Neutrophil (primary cell): ENCODE measurements at regions not wholly inside any gene's neighbourhood (a gene's known extent, or its start where the extent isn't known, plus 50 kb on each side); places are given as distances from the start of the nearest gene placed in this dataset.

Experiments used
- H3K27ac ChIP-seq: fragments of 200-600 bp; sonication (generic); 2 replicates; pipeline ENCODE4 v1.5.1; 2016; ENCODE audit warnings: mild to moderate bottlenecking, moderate library complexity
- H3K27me3 ChIP-seq: fragments of 200-600 bp; sonication (generic); 2 replicates; pipeline ENCODE4 v1.6.0; 2016; ENCODE audit warnings: mild to moderate bottlenecking
- H3K36me3 ChIP-seq: fragments of 200-600 bp; sonication (generic); 2 replicates; pipeline ENCODE4 v1.5.1; 2017
- H3K4me1 ChIP-seq, 2 experiments: fragments of 200-600 bp in 1 of 2; sonication (generic) in 1 of 2; 1 replicate in 1 of 2; 2 replicates in 1 of 2; pipeline versions ENCODE4 v1.5.1 to v1.6.1; 2013 to 2016; ENCODE audit warnings: low read depth in 1 of 2, low read length in 1 of 2, mild to moderate bottlenecking in 1 of 2, moderate library complexity in 1 of 2; ENCODE audit not compliant: control insufficient read depth in 1 of 2, insufficient read depth in 1 of 2
- H3K4me3 ChIP-seq, 2 experiments: fragments of 200-600 bp in 1 of 2; sonication (generic) in 1 of 2; 1 replicate in 1 of 2; 2 replicates in 1 of 2; pipeline ENCODE4 v1.5.1; 2013 to 2016; ENCODE audit warnings: low read depth in 1 of 2, low read length in 1 of 2, mild to moderate bottlenecking in 1 of 2, moderate library complexity in 1 of 2
- H3K9me3 ChIP-seq: fragments of 200-600 bp; sonication (generic); 2 replicates; pipeline ENCODE4 v1.5.1; 2016
- CTCF ChIP-seq: fragments of 200-600 bp; sonication (generic); IDR thresholded peaks from 2 replicates; pipeline ENCODE4 v1.5.1; 2016; ENCODE audit warnings: antibody characterized with exemption

- H3K4me3 ChIP-seq, result no peak overlapping the region
- no peaks in the 10 kb centered on the region for H3K4me1 ChIP-seq
- no peak for TF ChIP-seq CTCF
- H3K36me3 ChIP-seq, result no peaks in the 10 kb centered on the region
- no peaks in the 10 kb centered on the region for H3K27me3 ChIP-seq
- no peaks in the 10 kb centered on the region for H3K9me3 ChIP-seq
- no peak overlapping the region for H3K27ac ChIP-seq
Measured at GRCh38 chr13:72648513-72649065, 78.8 kb downstream of the MZT1 start.

GRCh38 chr13:72647422-72647821 lies 80.0 kb downstream of the MZT1 start:
- Histone ChIP-seq H3K9me3 (no peaks in the 10 kb centered on the region), H3K36me3 (no peaks in the 10 kb centered on the region), H3K27me3 (no peaks in the 10 kb centered on the region), H3K4me1 (no peaks in the 10 kb centered on the region), H3K4me3 (no peak overlapping the region), H3K27ac (no peak overlapping the region)
- TF ChIP-seq CTCF, result no peak

GRCh38 chr13:72645521-72645920 lies 81.9 kb downstream of the MZT1 start:
- H3K27me3 ChIP-seq, result no peaks in the 10 kb centered on the region
- TF ChIP-seq CTCF, result no peak
- no peak overlapping the region for H3K27ac ChIP-seq
- no peaks in the 10 kb centered on the region for H3K36me3 ChIP-seq
- H3K4me1 ChIP-seq, result no peaks in the 10 kb centered on the region
- no peaks in the 10 kb centered on the region for H3K9me3 ChIP-seq
- no peak overlapping the region for H3K4me3 ChIP-seq

- Histone ChIP-seq H3K4me3 (no peak overlapping the region), H3K27ac (no peak overlapping the region)
- no peak for TF ChIP-seq CTCF
Measured at GRCh38 chr13:72643311-72643989, 84.0 kb downstream of the MZT1 start.

GRCh38 chr13:72639377-72639776 lies 88.1 kb downstream of the MZT1 start:
- Histone ChIP-seq H3K27me3 (no peaks in the 10 kb centered on the region), H3K4me1 (no peaks in the 10 kb centered on the region), H3K9me3 (no peaks in the 10 kb centered on the region), H3K36me3 (no peaks in the 10 kb centered on the region), H3K27ac (no peak overlapping the region), H3K4me3 (no peak overlapping the region)
- no peak for TF ChIP-seq CTCF

More at GRCh38 chr13:72643311-72643989, 84.0 kb downstream of the MZT1 start:
- no peaks in the 10 kb centered on the region for H3K9me3 ChIP-seq
- no peaks in the 10 kb centered on the region for H3K27me3 ChIP-seq
- no peaks in the 10 kb centered on the region for H3K4me1 ChIP-seq
- no peaks in the 10 kb centered on the region for H3K36me3 ChIP-seq
